Stimulated activated CD8-positive, alpha-beta memory T cell treated with anti-CD3 and anti-CD28 coated beads, Interleukin-2, amount 100 ng/mL, for 1 hour (primary cell): ENCODE measurements at regions not wholly inside any gene's neighbourhood (a gene's known extent, or its start where the extent isn't known, plus 50 kb on each side); places are given as distances from the start of the nearest gene placed in this dataset.

Source experiments
- DNase-seq, 2 donors: peaks; one replicate each; pipeline ENCODE4 v3.0.0-alpha.2; 2020; ENCODE audit warnings: low read depth in 2 of 2

GRCh38 chr6:15993716-15994228, 135.1 kb upstream of the MYLIP start:
- DNase-seq, result no peak

GRCh38 chr6:15990179-15990578, 138.7 kb upstream of the MYLIP start:
- DNase-seq, result no peak

- no peak for DNase-seq
These were observed 139.5 kb upstream of the MYLIP start for GRCh38 chr6:15989397-15989796.

- DNase-seq, result no peak
These were observed 141.3 kb upstream of the MYLIP start for GRCh38 chr6:15987569-15987968.

GRCh38 chr6:15986027-15986629, 142.8 kb upstream of the MYLIP start:
- DNase-seq, result no peak

GRCh38 chr6:15985379-15985959, 143.4 kb upstream of the MYLIP start:
- DNase-seq, result no peak

GRCh38 chr6:15981956-15982355, 146.9 kb upstream of the MYLIP start:
- DNase-seq, result no peak

GRCh38 chr6:15980801-15981200, 148.1 kb upstream of the MYLIP start:
- no peak for DNase-seq

- no peak for DNase-seq
These were observed 150.5 kb upstream of the MYLIP start for GRCh38 chr6:15978426-15978825.

GRCh38 chr6:15977050-15977449, 151.8 kb upstream of the MYLIP start:
- DNase-seq, result no peak

- no peak for DNase-seq
These were observed 154.1 kb upstream of the MYLIP start for GRCh38 chr6:15974817-15975216.

GRCh38 chr6:15970517-15970916, 158.4 kb upstream of the MYLIP start:
- no peak for DNase-seq

GRCh38 chr6:15969236-15969778, 159.6 kb upstream of the MYLIP start:
- no peak for DNase-seq

GRCh38 chr6:15968519-15968918, 160.4 kb upstream of the MYLIP start:
- DNase-seq, result no peak

GRCh38 chr6:15966000-15966520, 162.8 kb upstream of the MYLIP start:
- DNase-seq, result no peak

GRCh38 chr6:15962449-15962764, 166.5 kb upstream of the MYLIP start:
- no peak for DNase-seq

- DNase-seq, result no peak
These were observed 167.0 kb upstream of the MYLIP start for GRCh38 chr6:15961635-15962448.

- no peak for DNase-seq
These were observed 167.9 kb upstream of the MYLIP start for GRCh38 chr6:15960740-15961634.

GRCh38 chr6:15957655-15958169, 171.2 kb upstream of the MYLIP start:
- no peak for DNase-seq

- DNase-seq, result no peak
These were observed 172.4 kb upstream of the MYLIP start for GRCh38 chr6:15956205-15957106.
